HG02798 (cell line): ENCODE measurements at regions not wholly inside any gene's neighbourhood (a gene's known extent, or its start where the extent isn't known, plus 50 kb on each side); places are given as distances from the start of the nearest gene placed in this dataset.
"Not testable (repeated sequence)": the region's sequence is repeated elsewhere in the genome, so short reads cannot be mapped to it uniquely, and the experiment has no call there.

Experiments
- ATAC-seq: cut with Tn5 transposase; IDR thresholded peaks from one replicate; pipeline ENCODE4 v1.9.1; 2021; ENCODE audit warnings: mild to moderate bottlenecking; ENCODE audit not compliant: unreplicated experiment, poor library complexity

DNA sequence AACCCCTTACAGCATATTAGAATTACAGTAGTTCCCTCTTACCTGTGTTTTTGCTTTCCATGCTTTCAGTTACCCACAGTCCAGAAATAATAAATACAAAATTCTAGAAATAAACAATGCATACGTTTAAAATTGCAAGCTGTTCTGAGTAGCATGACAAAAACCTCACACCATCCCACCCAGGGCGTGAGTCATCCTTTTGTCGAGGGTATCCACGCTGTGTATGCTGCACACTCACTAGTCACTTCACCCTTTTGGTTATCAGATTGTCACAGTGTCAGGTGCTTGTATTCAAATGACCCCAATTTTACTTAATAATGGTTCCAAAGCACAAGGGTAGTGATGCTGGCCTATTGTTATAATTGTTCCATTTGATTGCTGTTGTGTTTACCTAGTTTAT, 72.5 kb upstream of the P3H2 start:
- no peak for ATAC-seq

- ATAC-seq, result no peak
Observed at GRCh38 chr3:190192739-190193138, 72.0 kb upstream of the P3H2 start.

GRCh38 chr3:190192087-190192486, 71.4 kb upstream of the P3H2 start:
- ATAC-seq, result no peak

- no peak for ATAC-seq
Observed at GRCh38 chr3:190188197-190188596, 67.5 kb upstream of the P3H2 start.

DNA sequence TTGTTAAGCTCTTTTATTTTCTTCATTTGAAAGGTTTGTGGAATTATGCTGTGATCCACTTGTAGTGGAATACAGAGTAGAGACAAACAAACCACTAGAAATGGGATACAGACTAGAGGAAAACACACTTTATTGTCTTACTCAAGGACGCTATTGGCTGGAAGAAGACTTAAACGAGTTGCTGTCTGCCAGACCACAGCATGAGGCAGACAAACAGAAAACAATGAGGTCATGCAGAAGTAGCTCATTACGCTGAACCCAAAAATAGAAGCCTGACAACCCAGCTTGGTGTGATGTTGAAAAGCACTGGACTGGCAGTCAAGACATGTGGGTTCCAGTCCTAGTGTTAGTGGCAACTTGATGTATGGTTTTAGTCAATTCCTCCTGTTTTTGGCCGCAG, 62.4 kb upstream of the P3H2 start:
- no peak for ATAC-seq

GRCh38 chr3:190182418-190183043, 61.8 kb upstream of the P3H2 start:
- no peak for ATAC-seq

DNA sequence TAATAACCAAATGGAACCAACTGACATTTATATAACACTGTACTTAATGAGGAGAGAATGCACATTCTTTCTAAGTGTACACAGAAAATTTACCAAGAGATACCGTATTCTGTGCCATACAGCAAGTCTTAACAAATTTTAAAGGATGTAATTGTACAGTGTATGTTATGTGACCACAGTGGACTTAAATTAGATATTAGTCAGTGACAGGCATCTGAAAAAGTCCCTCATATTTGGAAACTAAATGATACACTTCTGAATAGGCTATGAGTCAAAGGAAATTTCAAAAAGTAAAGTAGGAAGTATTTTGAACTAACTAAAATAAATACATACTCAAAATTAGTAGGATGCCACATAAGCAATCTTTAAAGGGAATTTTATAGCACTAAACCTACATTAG, 59.6 kb upstream of the P3H2 start:
- no peak for ATAC-seq

GRCh38 chr3:190178779-190179178, 58.1 kb upstream of the P3H2 start:
- no peak for ATAC-seq

GRCh38 chr3:190176933-190177525, 56.3 kb upstream of the P3H2 start:
- ATAC-seq, result not testable (repeated sequence)

- not testable (repeated sequence) for ATAC-seq
Observed at GRCh38 chr3:190176106-190176505, 55.4 kb upstream of the P3H2 start.

GRCh38 chr3:190175490-190175889, 54.8 kb upstream of the P3H2 start:
- ATAC-seq, result no peak

DNA sequence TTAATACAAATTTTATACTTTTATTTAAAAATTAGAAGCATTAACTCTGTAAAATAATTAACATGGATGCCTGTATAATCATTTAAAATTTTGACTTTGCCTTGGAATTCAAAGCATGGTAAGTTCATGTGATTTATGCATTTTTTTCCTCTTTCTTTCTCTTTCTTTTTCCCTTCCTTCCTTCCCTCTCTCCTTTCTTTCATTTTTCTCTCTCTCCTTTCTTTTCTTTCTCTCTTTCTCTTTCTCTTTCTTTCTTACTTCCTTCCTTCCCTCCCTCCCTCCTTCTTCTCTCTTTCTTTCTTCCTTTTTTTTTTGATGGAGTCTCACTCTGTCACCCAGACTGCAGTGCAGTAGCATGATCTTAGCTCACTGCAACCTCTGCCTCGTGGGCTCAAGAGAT, 53.8 kb upstream of the P3H2 start:
- no peak for ATAC-seq

DNA sequence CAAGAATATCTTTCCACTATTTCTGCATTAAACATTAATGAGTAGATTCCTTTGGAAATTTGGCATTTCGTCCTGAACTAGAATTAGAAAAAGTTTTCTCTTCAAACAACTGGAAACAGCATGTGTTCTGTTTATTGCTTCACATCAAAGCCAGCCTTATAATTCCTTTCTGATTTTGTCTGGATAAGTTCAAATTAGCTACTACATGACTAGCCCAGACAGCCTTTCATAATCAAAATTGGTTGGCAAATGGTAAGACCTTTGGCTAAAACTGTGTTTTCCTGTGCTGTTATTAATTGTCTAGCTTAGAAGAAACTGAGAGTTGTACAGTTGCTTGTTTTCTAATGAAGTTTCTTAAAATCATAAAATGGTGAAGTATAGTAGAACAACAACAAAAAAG, 52.7 kb upstream of the P3H2 start:
- no peak for ATAC-seq

GRCh38 chr3:190172751-190173150, 52.1 kb upstream of the P3H2 start:
- no peak for ATAC-seq
